Fibroblast of the aortic adventitia (primary cell): ENCODE measurements at regions not wholly inside any gene's neighbourhood (a gene's known extent, or its start where the extent isn't known, plus 50 kb on each side); places are given as distances from the start of the nearest gene placed in this dataset.
A peak's percentile ranks its signal among the peaks of the same experiment; 100 is the strongest.

Experiments used
- DNase-seq: peaks from one replicate; pipeline ENCODE4 v3.0.0-alpha.2; 2010; ENCODE audit warnings: low read depth
- H3K4me3 ChIP-seq: 2 replicates; pipeline ENCODE4 v1.5.1; 2011; ENCODE audit warnings: low read depth, mild to moderate bottlenecking, control low read depth, low read length, moderate library complexity
- TF ChIP-seq, protein P1 (sequence below): IDR thresholded peaks from 2 replicates; pipeline ENCODE4 v1.5.1; 2011; ENCODE audit warnings: mild to moderate bottlenecking, low read length, control low read depth, inconsistent platforms; ENCODE audit not compliant: insufficient read depth

DNA sequence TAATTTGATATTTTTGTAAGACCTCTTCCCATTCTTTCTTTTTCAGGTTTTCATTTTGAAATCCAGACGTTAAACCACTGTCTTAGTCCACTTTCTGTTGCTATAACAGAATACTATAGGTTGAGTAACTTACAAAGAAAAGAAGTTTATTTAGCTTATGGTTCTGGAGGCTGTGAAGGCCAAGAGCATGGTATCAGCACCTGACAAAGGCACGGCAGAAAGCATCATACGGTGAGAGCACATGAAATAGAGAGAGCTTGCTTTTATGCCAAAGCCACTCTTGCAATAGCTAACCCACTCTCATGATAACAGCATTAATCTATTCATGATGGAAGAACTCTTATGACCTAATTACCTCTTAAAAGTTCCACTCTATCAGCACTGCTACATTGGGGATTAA, 255.6 kb upstream of the PDE4D start:
- TF ChIP-seq, protein P1, sequence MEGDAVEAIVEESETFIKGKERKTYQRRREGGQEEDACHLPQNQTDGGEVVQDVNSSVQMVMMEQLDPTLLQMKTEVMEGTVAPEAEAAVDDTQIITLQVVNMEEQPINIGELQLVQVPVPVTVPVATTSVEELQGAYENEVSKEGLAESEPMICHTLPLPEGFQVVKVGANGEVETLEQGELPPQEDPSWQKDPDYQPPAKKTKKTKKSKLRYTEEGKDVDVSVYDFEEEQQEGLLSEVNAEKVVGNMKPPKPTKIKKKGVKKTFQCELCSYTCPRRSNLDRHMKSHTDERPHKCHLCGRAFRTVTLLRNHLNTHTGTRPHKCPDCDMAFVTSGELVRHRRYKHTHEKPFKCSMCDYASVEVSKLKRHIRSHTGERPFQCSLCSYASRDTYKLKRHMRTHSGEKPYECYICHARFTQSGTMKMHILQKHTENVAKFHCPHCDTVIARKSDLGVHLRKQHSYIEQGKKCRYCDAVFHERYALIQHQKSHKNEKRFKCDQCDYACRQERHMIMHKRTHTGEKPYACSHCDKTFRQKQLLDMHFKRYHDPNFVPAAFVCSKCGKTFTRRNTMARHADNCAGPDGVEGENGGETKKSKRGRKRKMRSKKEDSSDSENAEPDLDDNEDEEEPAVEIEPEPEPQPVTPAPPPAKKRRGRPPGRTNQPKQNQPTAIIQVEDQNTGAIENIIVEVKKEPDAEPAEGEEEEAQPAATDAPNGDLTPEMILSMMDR = no peak
- DNase-seq = no peak
- H3K4me3 ChIP-seq = no peak overlapping the region

DNA sequence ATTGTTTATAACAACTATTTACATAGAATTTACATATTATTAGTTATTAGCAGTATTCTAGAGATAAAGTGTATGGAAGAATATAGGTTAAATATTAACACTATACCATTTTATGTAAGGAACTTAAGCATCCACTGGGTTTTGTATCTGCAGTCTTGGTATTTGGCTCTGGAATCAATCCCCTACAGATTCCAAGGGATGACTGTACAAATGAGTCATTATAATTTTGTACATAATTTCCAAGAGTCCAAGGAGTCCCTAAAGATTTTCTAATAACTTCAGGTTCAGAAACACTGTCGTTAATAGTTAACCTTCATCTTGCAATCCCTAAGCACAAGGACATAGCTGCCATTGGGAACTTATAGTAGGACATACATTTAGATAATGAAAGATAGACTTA, 254.8 kb upstream of the PDE4D start:
- no peak overlapping the region for H3K4me3 ChIP-seq
- TF ChIP-seq, protein P1 = no peak
- peak; percentile 40 for DNase-seq

DNA sequence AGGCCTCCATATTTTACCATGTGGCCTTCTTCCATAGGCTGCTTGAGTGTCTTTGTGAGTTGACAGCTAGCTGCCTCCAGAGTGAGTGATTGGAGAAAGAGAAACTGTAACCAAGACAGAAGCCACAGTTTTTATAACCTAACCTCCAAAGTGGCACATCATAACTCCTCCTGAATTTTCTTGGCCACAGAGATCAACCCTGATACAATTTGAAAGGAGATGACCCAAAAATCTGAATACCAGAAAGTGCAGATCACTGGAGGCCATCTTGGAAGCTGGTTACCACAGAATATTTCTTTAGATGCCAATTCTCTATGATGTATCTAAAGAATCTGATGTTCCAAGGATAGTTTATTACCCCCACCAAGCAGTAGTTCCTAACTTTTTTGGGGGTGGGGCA, 254.3 kb upstream of the PDE4D start:
- TF ChIP-seq, protein P1 = no peak
- no peak overlapping the region for H3K4me3 ChIP-seq
- no peak for DNase-seq

DNA sequence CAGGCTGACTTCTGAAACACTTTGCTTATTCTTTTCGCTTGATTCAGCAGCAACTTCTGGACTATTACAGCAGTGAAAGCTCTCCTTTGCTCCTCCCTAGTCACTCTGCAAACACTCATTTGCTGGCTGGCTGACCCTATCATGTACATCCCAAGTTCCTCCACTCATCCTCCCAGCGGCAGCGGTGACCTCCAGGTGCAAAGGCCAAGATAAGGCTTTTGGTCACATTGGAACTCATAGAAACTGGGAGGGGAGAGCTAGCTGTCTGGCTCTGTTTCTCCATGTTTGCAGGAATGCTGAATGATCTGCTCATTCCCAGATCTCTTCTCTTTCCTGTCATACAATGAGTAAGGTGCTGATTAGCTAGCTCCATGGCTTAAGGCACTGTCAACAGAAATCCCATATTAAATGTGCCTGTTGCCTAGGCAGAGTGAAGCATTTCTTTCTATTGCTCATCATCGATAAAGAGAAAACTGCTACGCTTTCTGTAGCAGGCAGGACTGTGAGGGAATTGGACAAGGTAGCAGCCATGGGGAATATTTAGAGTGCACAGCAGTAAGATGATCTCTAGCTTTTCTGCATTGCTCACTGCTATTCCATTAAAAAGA, 250.5 kb upstream of the PDE4D start:
- DNase-seq = no peak
- no peak overlapping the region for H3K4me3 ChIP-seq
- TF ChIP-seq, protein P1 = no peak

DNA sequence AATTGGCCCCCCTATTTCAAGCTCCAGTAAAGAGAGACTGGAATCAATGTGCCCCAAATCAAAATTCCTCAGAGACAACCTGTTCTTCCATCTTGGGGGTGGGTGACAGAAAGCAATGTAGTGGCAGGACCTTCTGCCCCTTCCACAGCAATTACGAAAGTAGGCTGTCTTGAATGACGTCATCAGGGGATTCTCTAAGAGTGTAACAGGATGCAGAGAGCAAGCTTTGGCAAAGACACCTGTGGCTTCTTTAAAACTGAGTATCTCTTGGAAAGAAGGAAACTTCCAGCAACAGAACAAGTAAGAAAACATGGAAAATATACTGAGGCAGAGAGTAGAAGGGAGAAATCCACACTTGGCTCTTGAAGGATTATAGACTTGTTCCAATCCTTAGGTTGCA, 247.6 kb upstream of the PDE4D start:
- DNase-seq = no peak
- H3K4me3 ChIP-seq = no peak overlapping the region
- TF ChIP-seq, protein P1 = no peak

DNA sequence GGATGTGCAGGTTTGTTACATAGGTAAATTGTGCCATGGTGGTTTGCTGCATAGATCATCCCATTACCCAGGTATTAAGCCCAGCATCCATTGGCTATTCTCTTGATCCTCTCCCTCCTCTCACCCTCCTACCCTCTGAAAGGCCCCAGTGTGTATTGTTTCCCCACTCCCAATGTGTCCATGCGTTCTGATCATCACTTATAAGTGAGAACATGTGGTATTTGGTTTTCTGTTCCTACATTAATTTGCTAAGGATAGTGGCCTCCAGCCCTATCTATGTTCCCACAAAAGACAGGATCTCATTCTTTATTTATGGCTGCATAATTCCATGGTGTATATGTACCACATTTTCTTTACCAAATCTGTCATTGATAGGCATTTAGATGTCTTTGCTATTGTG, 243.3 kb upstream of the PDE4D start:
- H3K4me3 ChIP-seq = no peak overlapping the region
- DNase-seq = no peak
- TF ChIP-seq, protein P1 = no peak

DNA sequence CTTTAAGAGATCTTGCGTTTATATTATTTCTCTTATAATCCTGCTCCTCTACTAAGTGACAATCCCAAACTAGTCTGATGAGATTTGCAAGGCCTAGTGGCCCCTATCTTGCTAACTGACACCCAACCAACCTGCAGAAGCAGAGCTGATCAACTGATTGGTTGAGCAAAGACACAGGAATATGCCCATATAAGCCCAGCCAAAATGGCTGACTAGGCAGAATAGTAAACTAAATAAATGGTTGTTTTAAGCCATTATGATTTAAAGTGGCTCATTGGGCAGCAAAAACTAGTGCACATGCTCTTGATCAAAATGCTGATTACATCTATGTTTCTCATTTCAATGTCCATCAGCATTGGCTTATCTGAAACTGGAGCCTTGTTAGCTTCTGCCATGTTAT, 238.0 kb upstream of the PDE4D start:
- DNase-seq = no peak
- no peak overlapping the region for H3K4me3 ChIP-seq
- TF ChIP-seq, protein P1 = no peak
